ENCODE measurements at regions not wholly inside any gene's neighbourhood (a gene's known extent, or its start where the extent isn't known, plus 50 kb on each side); places are given as distances from the start of the nearest gene placed in this dataset.

GRCh38 chr6:118714756-118715155 is 63.4 kb upstream of the CEP85L start:
- no peak overlapping the region for H3K27ac ChIP-seq
- in situ Hi-C loops (cut with HindIII; ENCODE audit: low pct_ligation_motif_present, low sequenced_read_pairs): no loop called here
- H3K27me3 ChIP-seq (replicated peaks): no peaks in the 10 kb centered on the region
- DNase-seq: no peak
- H3K4me3 ChIP-seq (ENCODE audit: low read depth, low read length): no peak overlapping the region
- no peak for TF ChIP-seq CTCF (IDR thresholded peaks at IDR 0.05; ENCODE audit: low read depth, low read length, missing control alignments)
- H3K36me3 ChIP-seq (replicated peaks): no peaks in the 10 kb centered on the region

DNA sequence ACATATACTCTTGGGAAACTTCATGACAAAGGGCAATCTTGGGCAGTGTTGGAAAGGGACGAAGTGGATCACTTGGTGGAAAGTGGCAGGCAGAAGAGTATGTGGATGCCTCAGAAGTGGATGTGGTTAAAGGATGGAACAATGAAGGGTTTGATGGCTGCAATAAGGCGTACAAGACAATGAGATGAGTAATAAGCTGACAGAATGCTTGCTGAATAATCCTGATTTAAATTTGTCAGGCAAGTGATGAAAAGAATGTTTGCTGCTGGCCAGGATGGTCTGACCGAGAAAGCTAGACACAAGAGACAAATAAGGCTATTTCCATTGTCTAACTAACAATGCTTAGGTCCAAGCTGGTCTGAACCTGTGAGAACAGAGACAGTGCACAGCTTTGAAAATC is 61.6 kb upstream of the CEP85L start:
- no peak for TF ChIP-seq CTCF (IDR thresholded peaks at IDR 0.05; ENCODE audit: low read depth, low read length, missing control alignments)
- in situ Hi-C loops (cut with HindIII; ENCODE audit: low pct_ligation_motif_present, low sequenced_read_pairs): no loop called here
- H3K4me3 ChIP-seq (ENCODE audit: low read depth, low read length): no peak overlapping the region
- no peaks in the 10 kb centered on the region for H3K27me3 ChIP-seq (replicated peaks)
- DNase-seq: peak; percentile 62
- H3K27ac ChIP-seq: no peak overlapping the region
- H3K36me3 ChIP-seq (replicated peaks): no peaks in the 10 kb centered on the region

- in situ Hi-C loops (cut with HindIII; ENCODE audit: low pct_ligation_motif_present, low sequenced_read_pairs): no loop called here
- no peak for TF ChIP-seq CTCF (IDR thresholded peaks at IDR 0.05; ENCODE audit: low read depth, low read length, missing control alignments)
- H3K27ac ChIP-seq: no peak overlapping the region
- H3K27me3 ChIP-seq (replicated peaks): no peaks in the 10 kb centered on the region
- no peaks in the 10 kb centered on the region for H3K36me3 ChIP-seq (replicated peaks)
- H3K4me3 ChIP-seq (ENCODE audit: low read depth, low read length): no peak overlapping the region
- DNase-seq: no peak
Measured at GRCh38 chr6:118710616-118711015, 59.2 kb upstream of the CEP85L start.

DNA sequence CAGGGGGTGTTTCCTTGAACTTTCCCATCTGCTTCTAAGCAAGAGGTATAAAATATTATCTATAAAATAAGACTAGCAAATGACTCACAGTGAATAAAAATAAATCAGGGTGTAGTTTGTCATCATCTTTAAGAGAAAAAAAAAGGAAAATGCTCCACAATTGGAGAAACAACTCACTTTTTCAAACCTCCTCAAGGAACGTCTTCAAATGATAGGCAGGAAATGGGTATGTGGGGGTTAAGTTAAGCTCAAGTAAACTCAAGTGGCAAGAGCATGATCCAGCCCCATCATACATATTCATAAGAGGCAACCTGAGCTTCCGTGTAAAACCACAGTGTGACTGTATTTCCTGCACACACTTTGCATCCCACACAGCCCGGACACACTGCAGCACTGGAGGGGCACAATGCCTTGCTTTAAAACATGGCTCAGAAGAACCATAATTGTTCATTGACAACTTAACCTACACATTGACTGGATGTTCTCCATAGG is 58.5 kb upstream of the CEP85L start:
- Histone ChIP-seq H3K27me3 (replicated peaks) (no peaks in the 10 kb centered on the region), H3K36me3 (replicated peaks) (no peaks in the 10 kb centered on the region), H3K4me3 (ENCODE audit: low read depth, low read length) (peak overlapping the region; percentile 56), H3K27ac (peak overlapping the region; percentile 95)
- no peak for TF ChIP-seq CTCF (IDR thresholded peaks at IDR 0.05; ENCODE audit: low read depth, low read length, missing control alignments)
- in situ Hi-C loops (cut with HindIII; ENCODE audit: low pct_ligation_motif_present, low sequenced_read_pairs): no loop called here
- DNase-seq: peak; percentile 79

- peak overlapping the region; percentile 56 for H3K4me3 ChIP-seq (ENCODE audit: low read depth, low read length)
- no peak for DNase-seq
- H3K27ac ChIP-seq: peak overlapping the region; percentile 95
- TF ChIP-seq CTCF (IDR thresholded peaks at IDR 0.05; ENCODE audit: low read depth, low read length, missing control alignments): no peak
- in situ Hi-C loops (cut with HindIII; ENCODE audit: low pct_ligation_motif_present, low sequenced_read_pairs): no loop called here
- no peaks in the 10 kb centered on the region for H3K36me3 ChIP-seq (replicated peaks)
- H3K27me3 ChIP-seq (replicated peaks): no peaks in the 10 kb centered on the region
Measured at GRCh38 chr6:118708744-118709143, 57.4 kb upstream of the CEP85L start.

DNA sequence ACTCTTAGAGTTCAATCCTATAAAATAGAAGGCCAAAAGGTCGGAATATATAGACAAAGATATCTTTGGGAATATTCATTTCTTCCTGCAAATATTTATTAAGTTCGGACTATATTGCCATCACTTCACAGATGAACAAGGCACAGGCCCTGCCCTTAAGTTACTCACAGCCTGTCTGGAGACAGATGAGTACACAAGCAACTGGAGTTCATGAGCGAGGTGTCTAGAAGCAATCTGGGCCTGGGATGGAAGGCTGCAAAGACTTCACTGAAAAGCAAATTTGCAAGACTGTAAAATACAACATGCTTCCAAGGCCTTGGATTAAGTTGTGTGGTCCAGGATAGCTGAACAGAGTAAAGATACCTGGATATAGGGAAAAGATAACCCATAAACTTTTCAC is 56.7 kb upstream of the CEP85L start:
- peak; percentile 72 for DNase-seq
- in situ Hi-C loops (cut with HindIII; ENCODE audit: low pct_ligation_motif_present, low sequenced_read_pairs): no loop called here
- TF ChIP-seq CTCF (IDR thresholded peaks at IDR 0.05; ENCODE audit: low read depth, low read length, missing control alignments): no peak
- Histone ChIP-seq H3K27ac (peak overlapping the region; percentile 95), H3K36me3 (replicated peaks) (no peaks in the 10 kb centered on the region), H3K27me3 (replicated peaks) (no peaks in the 10 kb centered on the region), H3K4me3 (ENCODE audit: low read depth, low read length) (no peak overlapping the region)

Measured in brain microvascular endothelial cell (primary cell).